ENCODE measurements at regions not wholly inside any gene's neighbourhood (a gene's known extent, or its start where the extent isn't known, plus 50 kb on each side); places are given as distances from the start of the nearest gene placed in this dataset.

GRCh38 chr1:72938408-72938807 is 656.1 kb upstream of the NEGR1 start:
- ChIA-PET POLR2A (no interaction called here), CTCF (no interaction called here)
- no peak overlapping the region for H3K27ac Mint-ChIP-seq (ENCODE audit: unreplicated experiment)
- H3K27me3 Mint-ChIP-seq (ENCODE audit: insufficient read depth, unreplicated experiment): peaks cover 2% of the 10 kb centered on the region
- Histone ChIP-seq H3K4me3 (ENCODE audit: low read depth, low read length) (no peak overlapping the region), H3K27me3 (replicated peaks; ENCODE audit: control insufficient read depth, insufficient read depth, low read length) (no peaks in the 10 kb centered on the region), H3K36me3 (ENCODE audit: control insufficient read depth, insufficient read depth, low read length) (no peaks in the 10 kb centered on the region), H3K4me1 (no peaks in the 10 kb centered on the region), H3K9me3 (no peaks in the 10 kb centered on the region)
- no peaks in the 10 kb centered on the region for H3K4me1 Mint-ChIP-seq (ENCODE audit: low read depth, unreplicated experiment)
- no peak for TF ChIP-seq CTCF (IDR thresholded peaks at IDR 0.05; ENCODE audit: insufficient read depth in 1 of 2, low read depth in 1 of 2, low read length in 1 of 2, severe bottlenecking in 1 of 2, unreplicated experiment in 1 of 2)
- H3K4me3 Mint-ChIP-seq (ENCODE audit: unreplicated experiment): no peak overlapping the region
- H3K9me3 Mint-ChIP-seq (ENCODE audit: unreplicated experiment): no peaks in the 10 kb centered on the region
- intact Hi-C loops (cut with micrococcal nuclease; ENCODE audit: unreplicated experiment): no loop called here
- no TSS peak for BruUV-seq (replicated peaks)
- no peak for DNase-seq
- no peaks in the 10 kb centered on the region for H3K36me3 Mint-ChIP-seq (ENCODE audit: insufficient read depth, unreplicated experiment)

GRCh38 chr1:72937905-72938304 is 655.6 kb upstream of the NEGR1 start:
- Histone ChIP-seq H3K36me3 (ENCODE audit: control insufficient read depth, insufficient read depth, low read length) (no peaks in the 10 kb centered on the region), H3K4me3 (ENCODE audit: low read depth, low read length) (no peak overlapping the region), H3K4me1 (no peaks in the 10 kb centered on the region), H3K9me3 (no peaks in the 10 kb centered on the region), H3K27me3 (replicated peaks; ENCODE audit: control insufficient read depth, insufficient read depth, low read length) (no peaks in the 10 kb centered on the region)
- TF ChIP-seq CTCF (IDR thresholded peaks at IDR 0.05; ENCODE audit: insufficient read depth in 1 of 2, low read depth in 1 of 2, low read length in 1 of 2, severe bottlenecking in 1 of 2, unreplicated experiment in 1 of 2): no peak
- H3K27me3 Mint-ChIP-seq (ENCODE audit: insufficient read depth, unreplicated experiment): peaks cover 2% of the 10 kb centered on the region
- H3K36me3 Mint-ChIP-seq (ENCODE audit: insufficient read depth, unreplicated experiment): no peaks in the 10 kb centered on the region
- ChIA-PET POLR2A (no interaction called here), CTCF (interaction anchor here (0.6 kb wide), 1 partner anchor 269 kb away, joined by 5 read pairs; no protein-coding TSS in a partner anchor)
- no TSS peak for BruUV-seq (replicated peaks)
- no peak overlapping the region for H3K27ac Mint-ChIP-seq (ENCODE audit: unreplicated experiment)
- intact Hi-C loops (cut with micrococcal nuclease; ENCODE audit: unreplicated experiment): no loop called here
- DNase-seq: no peak
- no peaks in the 10 kb centered on the region for H3K4me1 Mint-ChIP-seq (ENCODE audit: low read depth, unreplicated experiment)
- H3K4me3 Mint-ChIP-seq (ENCODE audit: unreplicated experiment): no peak overlapping the region
- no peaks in the 10 kb centered on the region for H3K9me3 Mint-ChIP-seq (ENCODE audit: unreplicated experiment)

- H3K9me3 ChIP-seq: no peaks in the 10 kb centered on the region
- DNase-seq: no peak
- H3K4me3 ChIP-seq (ENCODE audit: low read depth, low read length): no peak overlapping the region
- H3K9me3 Mint-ChIP-seq (ENCODE audit: unreplicated experiment): no peaks in the 10 kb centered on the region
- H3K4me1 ChIP-seq: no peaks in the 10 kb centered on the region
- TF ChIP-seq CTCF (IDR thresholded peaks at IDR 0.05; ENCODE audit: insufficient read depth in 1 of 2, low read depth in 1 of 2, low read length in 1 of 2, severe bottlenecking in 1 of 2, unreplicated experiment in 1 of 2): no peak
- peaks cover 2% of the 10 kb centered on the region for H3K27me3 Mint-ChIP-seq (ENCODE audit: insufficient read depth, unreplicated experiment)
- H3K4me3 Mint-ChIP-seq (ENCODE audit: unreplicated experiment): no peak overlapping the region
- intact Hi-C loops (cut with micrococcal nuclease; ENCODE audit: unreplicated experiment): no loop called here
- CTCF ChIA-PET: interaction anchor here (0.6 kb wide), 1 partner anchor 270 kb away, joined by 5 read pairs; no protein-coding TSS in a partner anchor
- H3K4me1 Mint-ChIP-seq (ENCODE audit: low read depth, unreplicated experiment): no peaks in the 10 kb centered on the region
- POLR2A ChIA-PET: no interaction called here
- H3K27ac Mint-ChIP-seq (ENCODE audit: unreplicated experiment): no peak overlapping the region
- H3K36me3 Mint-ChIP-seq (ENCODE audit: insufficient read depth, unreplicated experiment): no peaks in the 10 kb centered on the region
- H3K27me3 ChIP-seq (replicated peaks; ENCODE audit: control insufficient read depth, insufficient read depth, low read length): no peaks in the 10 kb centered on the region
- H3K36me3 ChIP-seq (ENCODE audit: control insufficient read depth, insufficient read depth, low read length): no peaks in the 10 kb centered on the region
- no TSS peak for BruUV-seq (replicated peaks)
These were observed 654.6 kb upstream of the NEGR1 start for GRCh38 chr1:72936942-72937341.
